GM18519 (cell line): ENCODE measurements at regions not wholly inside any gene's neighbourhood (a gene's known extent, or its start where the extent isn't known, plus 50 kb on each side); places are given as distances from the start of the nearest gene placed in this dataset.

Source experiments
- ATAC-seq: cut with Tn5 transposase; IDR thresholded peaks from one replicate; pipeline ENCODE4 v1.9.1; 2021; ENCODE audit warnings: mild to moderate bottlenecking, moderate library complexity; ENCODE audit not compliant: unreplicated experiment, low FRiP score

GRCh38 chr1:113255038-113255719 is 135.1 kb upstream of the MAGI3 start:
- no peak for ATAC-seq

DNA sequence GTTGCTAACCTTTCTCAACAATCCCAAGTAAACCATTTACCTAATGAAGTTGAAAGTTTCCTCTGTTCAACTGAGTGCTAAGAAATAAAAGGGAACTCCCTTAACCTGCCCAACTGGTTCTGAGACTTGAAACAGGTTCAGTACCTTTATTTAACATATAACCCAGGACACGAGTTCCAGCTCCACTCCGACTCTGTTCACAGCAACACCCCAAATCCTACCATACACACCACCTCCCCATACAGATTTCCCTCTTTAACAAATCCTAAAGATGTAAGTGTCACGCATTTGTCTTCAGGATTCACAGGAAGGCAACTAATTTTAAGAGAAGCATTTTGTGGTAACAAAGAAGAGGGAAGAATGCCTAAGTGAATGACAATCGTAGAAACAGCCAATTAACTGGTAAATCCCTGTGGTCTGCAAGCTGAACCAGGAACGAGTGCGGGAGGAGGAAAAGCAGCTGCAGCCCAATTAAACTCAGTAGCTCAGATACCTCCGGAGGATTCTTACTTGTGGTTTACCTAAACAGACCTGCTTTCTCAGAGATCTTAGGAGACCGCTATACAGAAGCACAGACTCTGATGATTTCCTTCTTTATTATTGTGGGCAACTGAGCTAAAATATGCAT is 134.5 kb upstream of the MAGI3 start:
- no peak for ATAC-seq

DNA sequence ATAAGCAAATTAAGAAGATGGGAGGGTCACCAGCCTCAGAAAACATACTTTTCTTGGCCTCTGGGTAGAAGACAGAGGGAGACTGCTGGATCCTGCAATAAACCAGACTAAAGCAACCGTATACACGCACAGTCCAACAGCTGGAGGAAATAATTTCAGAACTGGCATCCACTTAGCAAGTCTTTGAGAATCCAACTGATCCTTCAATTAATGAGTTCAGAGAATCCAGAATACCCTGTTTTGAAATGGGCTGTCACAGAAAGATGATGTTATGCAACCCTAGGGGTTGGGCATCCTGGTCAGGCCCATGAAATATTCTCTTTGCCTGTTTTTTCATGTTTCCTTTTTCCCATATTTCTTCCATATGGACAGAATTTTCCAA is 134.0 kb upstream of the MAGI3 start:
- ATAC-seq: no peak

- no peak for ATAC-seq
These were observed 130.3 kb upstream of the MAGI3 start for GRCh38 chr1:113259988-113260387.

- no peak for ATAC-seq
These were observed 125.1 kb upstream of the MAGI3 start for GRCh38 chr1:113265196-113265595.

DNA sequence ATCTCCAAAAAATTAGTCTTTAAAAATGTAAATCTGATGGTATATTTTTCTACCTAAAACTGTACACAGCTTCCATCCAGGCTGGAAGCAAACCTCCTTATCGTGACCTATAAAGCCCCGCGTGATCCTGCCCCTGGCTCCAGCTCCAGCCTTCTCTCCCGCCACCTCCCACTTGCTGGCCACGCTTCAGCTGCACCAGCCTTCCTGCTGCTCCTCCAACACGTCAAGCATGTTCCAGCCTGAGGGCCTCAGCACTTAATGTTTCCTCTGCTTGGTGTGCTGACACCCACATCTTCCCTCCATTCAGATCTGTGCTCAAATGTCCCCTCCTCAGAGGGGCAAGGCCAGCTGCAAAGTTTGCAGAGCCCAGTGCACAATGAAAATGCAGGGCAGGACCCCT is 123.5 kb upstream of the MAGI3 start:
- no peak for ATAC-seq

DNA sequence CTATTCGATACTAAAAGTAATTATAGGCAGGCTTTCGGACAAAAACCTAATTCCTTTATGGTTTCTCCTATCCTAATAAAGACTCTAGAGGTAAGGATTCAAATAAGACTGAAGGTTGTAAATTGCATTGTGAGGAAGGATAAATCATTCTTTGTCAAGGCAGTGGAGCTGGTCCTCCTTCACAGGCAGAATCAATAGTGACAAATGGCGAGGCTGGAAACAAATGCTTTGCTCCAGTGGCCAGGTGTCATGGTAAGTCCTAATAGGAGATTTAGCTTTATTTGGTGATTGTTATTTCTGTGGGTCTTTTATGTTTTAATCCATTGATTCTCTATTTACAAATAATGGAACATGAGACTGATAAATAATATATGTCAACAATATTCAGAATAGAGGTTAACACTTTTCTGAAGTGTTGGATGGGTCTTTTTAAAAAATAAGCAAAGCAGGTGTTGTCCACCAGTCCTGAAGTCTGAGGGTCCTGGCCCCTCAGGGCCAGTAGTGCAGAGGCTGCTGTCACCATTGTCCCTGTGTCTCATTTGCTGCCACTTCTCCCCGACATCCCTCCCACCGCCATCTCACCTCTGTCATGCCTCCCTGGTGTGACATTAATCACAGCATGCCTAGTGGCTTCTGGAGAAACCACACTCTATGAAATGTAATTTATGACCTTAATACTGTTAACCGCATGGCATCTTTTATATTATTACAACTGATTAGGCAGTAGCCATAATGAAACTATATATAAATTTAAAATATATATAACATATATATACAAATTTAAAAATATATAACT is 120.9 kb upstream of the MAGI3 start:
- no peak for ATAC-seq

DNA sequence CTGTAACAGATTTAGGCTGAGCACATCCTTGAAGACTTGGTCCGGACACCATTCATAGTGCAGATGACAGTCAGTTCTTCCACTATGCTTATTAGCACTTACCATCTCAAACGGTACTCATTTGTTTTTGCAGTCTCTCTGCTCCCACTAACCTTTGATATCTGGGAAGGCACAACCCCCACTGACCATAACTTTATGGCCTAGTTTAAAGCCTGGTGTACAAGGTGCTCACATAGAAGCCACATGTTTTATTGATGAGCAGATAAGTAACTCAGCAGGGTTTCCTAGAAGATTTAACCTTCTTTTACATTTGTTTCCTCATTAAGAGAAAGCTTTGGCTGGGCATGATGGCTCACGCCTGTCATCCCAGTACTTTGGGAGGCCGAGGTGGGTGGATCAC is 119.3 kb upstream of the MAGI3 start:
- ATAC-seq: no peak

DNA sequence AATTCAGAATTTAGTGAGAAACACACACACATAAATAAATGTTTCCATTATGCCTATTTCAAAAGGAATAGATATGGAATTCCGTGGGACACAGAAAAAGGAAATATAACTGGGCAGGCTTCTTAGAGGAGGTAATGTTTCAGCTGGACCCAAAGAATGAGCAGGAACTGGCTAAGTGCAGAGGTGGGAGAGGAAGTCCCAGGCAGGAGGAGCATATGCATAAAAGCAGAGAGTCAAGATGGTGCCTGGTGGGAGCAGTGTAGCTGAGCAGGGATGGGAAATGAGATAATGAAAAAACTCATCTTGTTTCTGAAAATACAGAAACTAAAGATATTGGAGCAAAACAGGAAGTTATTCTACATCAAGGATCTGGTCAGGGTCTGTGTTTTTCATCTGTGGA is 115.2 kb upstream of the MAGI3 start:
- no peak for ATAC-seq

GRCh38 chr1:113275691-113276090 is 114.6 kb upstream of the MAGI3 start:
- no peak for ATAC-seq

DNA sequence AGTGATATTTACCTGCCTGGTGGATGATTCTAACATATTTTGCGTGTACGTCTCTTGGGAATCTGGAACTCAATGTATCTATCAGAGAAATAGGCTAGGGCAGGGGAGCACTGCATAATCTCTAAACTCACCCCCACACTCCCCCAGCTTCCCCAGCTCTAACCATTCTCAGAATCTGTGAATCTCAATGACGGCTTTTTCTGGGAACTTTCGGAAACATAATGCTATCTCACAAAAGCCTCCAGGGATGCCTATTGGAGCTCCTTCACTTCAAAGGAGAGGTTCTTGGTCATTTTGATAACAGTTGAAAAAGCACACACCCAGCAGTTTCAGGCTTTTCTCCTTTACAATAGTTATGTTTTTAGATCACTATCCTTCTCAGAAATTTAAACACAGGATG is 113.8 kb upstream of the MAGI3 start:
- ATAC-seq: no peak

DNA sequence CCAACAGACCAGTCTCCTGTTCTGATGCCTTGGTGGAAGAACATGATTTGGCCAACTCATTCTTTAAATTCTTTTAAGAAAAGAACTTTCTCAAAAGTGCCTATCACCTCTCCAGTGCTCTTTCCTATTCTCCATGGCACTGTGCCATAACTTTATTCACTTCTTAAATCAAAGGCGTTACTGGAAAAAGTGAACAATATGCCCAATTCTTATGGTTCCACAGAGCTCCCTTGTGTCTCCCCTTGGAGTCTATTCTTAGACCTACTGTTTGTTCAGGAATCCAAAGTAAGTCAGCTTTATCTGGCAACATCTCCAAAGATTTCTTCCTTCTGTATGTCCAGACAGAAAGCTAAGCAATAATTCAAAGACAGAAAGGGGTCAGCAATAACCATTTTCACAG is 111.9 kb upstream of the MAGI3 start:
- ATAC-seq: no peak

DNA sequence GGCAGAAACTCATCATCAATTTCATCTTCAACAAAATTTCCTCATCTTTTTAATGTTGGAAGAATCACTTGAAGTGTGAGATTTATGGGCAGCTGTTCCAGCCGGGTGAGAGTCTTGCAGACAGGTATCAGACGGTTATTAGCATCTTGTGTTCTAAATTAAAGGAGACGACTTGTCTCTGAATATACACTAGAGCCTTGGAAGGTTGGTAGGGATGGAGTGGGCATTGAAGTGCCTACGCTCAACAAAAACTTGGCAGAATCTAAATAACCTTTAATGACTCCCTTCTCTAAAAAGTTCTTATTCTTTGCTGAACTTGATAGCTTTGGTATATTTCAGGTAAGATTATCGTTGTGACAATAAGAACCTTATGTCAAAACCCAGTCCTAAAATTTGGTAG is 111.5 kb upstream of the MAGI3 start:
- ATAC-seq: no peak

DNA sequence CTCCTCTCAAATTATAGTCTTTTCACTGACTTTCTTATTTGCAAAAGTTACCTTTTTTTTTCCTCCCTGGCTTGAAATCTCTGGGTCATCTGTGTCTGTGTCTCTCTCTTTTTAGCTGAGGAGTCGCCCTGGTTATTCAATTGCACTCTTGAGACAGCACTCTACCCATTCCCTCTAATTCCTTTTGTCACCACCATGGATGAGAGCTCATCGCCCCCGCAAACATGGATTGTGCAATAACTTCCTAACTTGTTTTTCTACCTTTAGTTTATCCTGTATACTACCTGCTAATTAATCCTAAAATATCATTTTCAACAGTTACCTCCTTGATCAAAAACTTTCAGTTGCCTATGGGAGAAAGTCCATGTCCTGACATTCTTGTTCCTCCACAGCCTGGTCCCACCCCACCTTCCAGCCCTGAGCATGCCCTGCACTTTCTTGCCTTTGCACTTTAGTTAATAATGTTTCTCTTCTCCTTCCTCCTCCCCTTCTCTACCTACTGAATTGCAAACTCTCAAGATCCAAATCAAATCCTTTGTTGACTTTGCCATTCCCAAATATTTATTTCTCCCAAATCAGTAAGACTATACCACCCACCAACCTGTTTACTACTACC is 110.4 kb upstream of the MAGI3 start:
- no peak for ATAC-seq

DNA sequence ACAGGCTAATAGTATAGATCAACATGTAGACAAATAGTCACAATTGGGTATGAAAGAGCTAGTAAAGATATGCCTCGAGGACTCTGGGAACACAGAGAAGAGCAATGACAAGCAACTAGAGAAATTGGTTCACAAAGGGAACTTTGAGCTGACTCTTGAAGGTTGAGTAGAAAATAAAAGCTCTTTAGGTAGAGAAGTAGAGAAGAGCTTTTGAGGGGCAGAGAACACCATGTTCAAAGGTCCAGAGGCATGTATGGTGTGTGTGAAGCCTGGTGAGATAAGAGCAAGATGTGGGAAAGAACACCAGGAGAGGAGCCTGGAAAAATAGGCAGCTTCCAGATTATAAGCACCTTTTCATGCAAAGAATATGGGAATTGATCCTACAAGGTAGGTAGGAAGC is 109.7 kb upstream of the MAGI3 start:
- ATAC-seq: no peak

- no peak for ATAC-seq
These were observed 108.8 kb upstream of the MAGI3 start for GRCh38 chr1:113281550-113281949.

- no peak for ATAC-seq
These were observed 108.1 kb upstream of the MAGI3 start for GRCh38 chr1:113282008-113282892.

DNA sequence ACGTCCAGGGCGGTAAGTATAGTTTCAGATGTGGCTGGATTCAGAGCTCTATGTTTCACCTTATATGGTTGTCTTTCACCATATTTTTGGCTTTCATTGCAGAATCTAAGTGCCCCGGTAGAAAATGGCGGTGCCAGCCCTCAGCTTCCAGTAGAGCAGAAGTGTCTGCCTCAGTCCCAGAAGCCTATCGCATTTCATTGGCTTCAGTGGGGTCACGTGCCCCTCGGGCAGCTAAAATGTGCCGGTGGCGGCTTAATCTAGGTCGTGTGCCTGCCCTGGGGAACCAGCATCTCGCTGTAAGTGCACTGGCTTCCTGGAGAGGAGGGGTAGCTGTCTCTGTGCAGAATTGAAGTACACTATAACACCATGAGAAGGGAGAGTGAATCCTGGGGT is 107.4 kb upstream of the MAGI3 start:
- no peak for ATAC-seq

DNA sequence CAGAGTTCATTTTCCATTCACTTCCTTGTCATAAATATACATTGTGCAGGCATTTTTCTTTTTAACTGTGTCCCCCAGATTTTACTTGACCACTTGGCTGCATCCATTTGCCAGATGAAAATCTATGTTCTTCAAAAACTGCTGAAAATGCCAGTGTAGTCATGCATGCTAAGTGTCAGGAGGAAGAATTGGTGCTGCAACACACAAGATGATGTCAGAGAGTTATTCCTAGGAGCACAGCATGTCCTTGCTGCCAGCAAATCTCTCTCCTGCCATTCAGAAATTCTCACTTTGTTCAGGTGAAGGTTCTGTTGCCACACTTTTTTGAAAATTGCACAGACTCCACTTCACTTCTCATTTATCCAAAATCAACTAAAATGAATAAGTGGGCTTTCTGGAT is 106.4 kb upstream of the MAGI3 start:
- ATAC-seq: no peak

- ATAC-seq: no peak
These were observed 104.2 kb upstream of the MAGI3 start for GRCh38 chr1:113286156-113286555.
